H1 (cell line): ENCODE measurements at regions not wholly inside any gene's neighbourhood (a gene's known extent, or its start where the extent isn't known, plus 50 kb on each side); places are given as distances from the start of the nearest gene placed in this dataset.

Source experiments
- CTCF ChIA-PET: fragments of 300-600 bp; sonication (Branson Sonifier 250); formaldehyde crosslinking; loops from one replicate; lab custom pipeline; 2021; ENCODE audit not compliant: partially characterized antibody; lab: Charles Lee
- POLR2A ChIA-PET: fragments of 300-600 bp; sonication (Branson Sonifier 250); formaldehyde crosslinking; loops from one replicate; lab custom pipeline; 2021; ENCODE audit warnings: inconsistent platforms; ENCODE audit not compliant: partially characterized antibody; lab: Charles Lee
- DNase-seq, 2 experiments: peaks; one replicate each; pipeline versions ENCODE4 v3.0.0 to v3.0.0-alpha.2; 2010 to 2022; ENCODE audit warnings: low spot score in 2 of 2, low read depth in 1 of 2, mixed read lengths in 1 of 2
- FAIRE-seq: peaks from 2 replicates; lab custom pipeline; 2011; peaks lifted over from hg19 to GRCh38; lab: Jason Lieb, UNC
- H2AFZ ChIP-seq: 2 replicates; pipeline ENCODE4 v1.8.1; 2012; ENCODE audit warnings: low read length, inconsistent platforms
- H2AK5ac ChIP-seq: 2 replicates; pipeline ENCODE4 v1.6.1; 2013; ENCODE audit warnings: low read depth, low read length
- H2BK120ac ChIP-seq: replicated peaks from 2 replicates; pipeline ENCODE3; 2013; ENCODE audit warnings: low read depth, low read length, inconsistent platforms
- H2BK12ac ChIP-seq: 2 replicates; pipeline ENCODE4 v1.6.1; 2013; ENCODE audit warnings: low read depth, low read length
- H2BK15ac ChIP-seq: 2 replicates; pipeline ENCODE4 v1.6.1; 2013; ENCODE audit warnings: low read length
- H2BK20ac ChIP-seq: 2 replicates; pipeline ENCODE4 v1.6.1; 2013; ENCODE audit warnings: low read length
- H2BK5ac ChIP-seq: 2 replicates; pipeline ENCODE4 v1.6.1; 2013; ENCODE audit warnings: low read depth, low read length
- H3K14ac ChIP-seq: 2 replicates; pipeline ENCODE4 v1.6.1; 2013; ENCODE audit warnings: inconsistent platforms; ENCODE audit not compliant: insufficient read length
- H3K18ac ChIP-seq: 2 replicates; pipeline ENCODE4 v1.6.1; 2013; ENCODE audit warnings: low read length; ENCODE audit errors: extremely low read depth
- H3K23ac ChIP-seq: 2 replicates; pipeline ENCODE4 v1.6.1; 2013; ENCODE audit warnings: inconsistent platforms; ENCODE audit not compliant: insufficient read length
- H3K23me2 ChIP-seq: 2 replicates; pipeline ENCODE4 v1.6.1; 2013; ENCODE audit warnings: low read depth, low read length
- H3K27ac ChIP-seq: 2 replicates; pipeline ENCODE4 v1.6.1; 2011; ENCODE audit warnings: low read depth, low read length, inconsistent platforms
- H3K27me3 ChIP-seq, 4 experiments: replicated peaks in 1 of 4; 1 replicate in 1 of 4; 2 replicates in 3 of 4; pipeline versions ENCODE4 v1.6.1 to v1.8.1; 2011 to 2013; ENCODE audit warnings: low read length in 3 of 4, mild to moderate bottlenecking in 3 of 4, inconsistent platforms in 2 of 4, mixed read lengths in 2 of 4, moderate library complexity in 1 of 4; ENCODE audit not compliant: control insufficient read depth in 3 of 4, insufficient read depth in 3 of 4; ENCODE audit errors: extremely low read depth in 1 of 4
- H3K36me3 ChIP-seq, 4 experiments: 2 replicates each; pipeline versions ENCODE4 v1.6.1 to v1.8.1; 2011 to 2013; ENCODE audit warnings: mild to moderate bottlenecking in 4 of 4, low read length in 3 of 4, moderate library complexity in 2 of 4, control low read depth in 1 of 4, inconsistent platforms in 1 of 4; ENCODE audit not compliant: insufficient read depth in 4 of 4, control insufficient read depth in 2 of 4
- H3K4ac ChIP-seq: replicated peaks from 2 replicates; pipeline ENCODE3; 2013; ENCODE audit warnings: low read length, low read depth, mixed read lengths, inconsistent platforms; ENCODE audit not compliant: insufficient read length
- H3K4me1 ChIP-seq, 4 experiments: replicated peaks in 1 of 4; 1 replicate in 1 of 4; 2 replicates in 3 of 4; pipeline versions ENCODE4 v1.6.1 to v1.8.1; 2011 to 2013; ENCODE audit warnings: low read length in 3 of 4, inconsistent platforms in 2 of 4, mixed read lengths in 1 of 4; ENCODE audit not compliant: insufficient read depth in 4 of 4, control insufficient read depth in 3 of 4
- H3K4me2 ChIP-seq, 2 experiments: 2 replicates each; pipeline versions ENCODE4 v1.6.1 to v1.8.1; 2011 to 2013; ENCODE audit warnings: low read depth in 2 of 2, low read length in 2 of 2, control low read depth in 1 of 2, inconsistent platforms in 1 of 2, mild to moderate bottlenecking in 1 of 2; ENCODE audit not compliant: insufficient read depth in 1 of 2
- H3K4me3 ChIP-seq, 4 experiments: fragments of 200-600, 300-600 bp in 1 of 4; sonication (generic), shearing (Covaris generic), sonication (Bioruptor Twin) in 1 of 4; 2 replicates each; pipeline versions ENCODE4 v1.5.1 to v1.8.1; 2011 to 2016; ENCODE audit warnings: low read length in 4 of 4, low read depth in 3 of 4, control low read depth in 2 of 4, inconsistent platforms in 2 of 4, mild to moderate bottlenecking in 2 of 4, mixed read lengths in 1 of 4, moderate library complexity in 1 of 4; ENCODE audit not compliant: insufficient read depth in 2 of 4; ENCODE audit errors: extremely low read depth in 1 of 4
- H3K56ac ChIP-seq: replicated peaks from 2 replicates; pipeline ENCODE3; 2013; ENCODE audit warnings: low read depth, mild to moderate bottlenecking, mixed read lengths, low read length, inconsistent platforms; ENCODE audit not compliant: insufficient read length
- H3K79me1 ChIP-seq: 2 replicates; pipeline ENCODE4 v1.6.1; 2013; ENCODE audit warnings: low read depth, low read length, control low read depth
- H3K79me2 ChIP-seq, 2 experiments: 2 replicates each; pipeline versions ENCODE4 v1.6.1 to v1.8.1; 2012 to 2013; ENCODE audit warnings: low read length in 2 of 2, mild to moderate bottlenecking in 2 of 2, inconsistent platforms in 1 of 2; ENCODE audit not compliant: insufficient read depth in 2 of 2, control insufficient read depth in 1 of 2
- H3K9ac ChIP-seq, 4 experiments: replicated peaks in 1 of 4; 1 replicate in 1 of 4; 2 replicates in 3 of 4; pipeline versions ENCODE4 v1.6.1 to v1.8.1; 2011 to 2013; ENCODE audit warnings: low read depth in 3 of 4, low read length in 3 of 4, control low read depth in 2 of 4, mild to moderate bottlenecking in 2 of 4, moderate library complexity in 2 of 4, inconsistent platforms in 1 of 4; ENCODE audit errors: extremely low read depth in 1 of 4
- H3K9me3 ChIP-seq, 2 experiments: 2 replicates each; pipeline versions ENCODE4 v1.6.1 to v1.8.1; 2012 to 2013; ENCODE audit warnings: mild to moderate bottlenecking in 2 of 2, moderate library complexity in 2 of 2, control low read depth in 1 of 2, inconsistent platforms in 1 of 2, low read depth in 1 of 2, low read length in 1 of 2, mixed read lengths in 1 of 2; ENCODE audit not compliant: insufficient read depth in 2 of 2
- H4K20me1 ChIP-seq, 2 experiments: replicated peaks in 1 of 2; 2 replicates each; pipeline versions ENCODE3 to v1.8.1; 2011 to 2013; ENCODE audit warnings: inconsistent platforms in 2 of 2, low read length in 2 of 2, mild to moderate bottlenecking in 1 of 2; ENCODE audit not compliant: insufficient read depth in 2 of 2, control insufficient read depth in 1 of 2
- H4K5ac ChIP-seq: 2 replicates; pipeline ENCODE4 v1.6.1; 2013; ENCODE audit warnings: low read length, low read depth, mixed read lengths, inconsistent platforms; ENCODE audit not compliant: insufficient read length
- H4K8ac ChIP-seq: 2 replicates; pipeline ENCODE4 v1.8.0; 2013; ENCODE audit warnings: mild to moderate bottlenecking, moderate library complexity, low read length, inconsistent platforms; ENCODE audit not compliant: insufficient read depth; ENCODE audit errors: extremely low read depth
- H4K91ac ChIP-seq: replicated peaks from 2 replicates; pipeline ENCODE3; 2013; ENCODE audit warnings: low read length, mixed read lengths, inconsistent platforms; ENCODE audit not compliant: insufficient read length
- CBX8 ChIP-seq: fragments of 300-800, 300-1000 bp; sonication (generic); IDR thresholded peaks from 2 replicates; pipeline ENCODE4 v1.7.1; 2016; ENCODE audit warnings: low read depth, low read length, borderline replicate concordance
- SIRT6 ChIP-seq: IDR thresholded peaks from one replicate; pipeline ENCODE4 v1.7.1; 2012; ENCODE audit warnings: low read length, inconsistent platforms
- WGBS, 2 experiments: shearing (Covaris generic) in 1 of 2; methylation state at CpG; one replicate each; pipeline versions ENCODE4 v1.1.6 to v1.1.7; 2013 to 2015; ENCODE audit warnings: low lambda C conversion rate in 2 of 2, mixed read lengths in 2 of 2, inconsistent platforms in 1 of 2, low coverage in 1 of 2, missing lambda C conversion rate in 1 of 2; ENCODE audit not compliant: insufficient replicate concordance in 2 of 2, insufficient coverage in 1 of 2, insufficient read length in 1 of 2; ENCODE audit errors: extremely low coverage in 1 of 2, missing lambda C conversion rate in 1 of 2; 5-methylcytosine and 5-hydroxymethylcytosine counted together

GRCh38 chr18:11284349-11284748 is 135.0 kb upstream of the PIEZO2 start:
- Histone ChIP-seq H3K23me2 (no peaks in the 10 kb centered on the region), H3K9ac (no peak overlapping the region), H4K20me1 (no peaks in the 10 kb centered on the region), H2BK20ac (no peak overlapping the region), H2AFZ (no peak overlapping the region), H2BK120ac (no peak overlapping the region), H2BK15ac (no peak overlapping the region), H3K79me1 (no peaks in the 10 kb centered on the region), H2BK12ac (no peak overlapping the region), H4K5ac (no peak overlapping the region), H3K9me3 (no peaks in the 10 kb centered on the region), H2AK5ac (no peak overlapping the region), H3K79me2 (no peaks in the 10 kb centered on the region), H3K23ac (no peak overlapping the region), H3K27me3 (no peaks in the 10 kb centered on the region), H3K14ac (no peak overlapping the region), H3K56ac (no peak overlapping the region), H3K4me2 (no peak overlapping the region), H3K4ac (no peak overlapping the region), H4K8ac (no peak overlapping the region), H2BK5ac (no peak overlapping the region), H3K27ac (no peak overlapping the region), H3K36me3 (no peaks in the 10 kb centered on the region), H4K91ac (no peak overlapping the region), H3K4me1 (no peaks in the 10 kb centered on the region), H3K4me3 (no peak overlapping the region), H3K18ac (no peak overlapping the region)
- ChIA-PET CTCF (no interaction called here), POLR2A (no interaction called here)
- WGBS, 2 experiments: 96% methylated on average over 3 of the region's 3 CpGs; no CpG with 5 or more reads in 1 of the 2 experiments
- FAIRE-seq (no peak), DNase-seq (no peak)
- TF ChIP-seq CBX8 (no peak), SIRT6 (no peak)
